ENCODE measurements at regions not wholly inside any gene's neighbourhood (a gene's known extent, or its start where the extent isn't known, plus 50 kb on each side); places are given as distances from the start of the nearest gene placed in this dataset.

- TF ChIP-seq POLR2A (IDR thresholded peaks at IDR 0.05; ENCODE audit: low read depth) (no peak), POLR2AphosphoS5 (IDR thresholded peaks at IDR 0.05) (no peak), EP300 (IDR thresholded peaks at IDR 0.05) (no peak), CTCF (IDR thresholded peaks at IDR 0.05) (no peak)
These were observed 121.9 kb downstream of the RGS21 start for GRCh38 chr1:192438737-192439136.
